SK-N-SH (cell line): ENCODE measurements at regions not wholly inside any gene's neighbourhood (a gene's known extent, or its start where the extent isn't known, plus 50 kb on each side); places are given as distances from the start of the nearest gene placed in this dataset.

ENCODE experiments used
- CTCF ChIA-PET: fragments of 300-600, 350-600 bp; formaldehyde crosslinking; extraction: SDS; loops from one replicate; lab custom pipeline; 2021; lab: Yijun Ruan, JAX
- POLR2A ChIA-PET: fragments of 350-600 bp; sonication (Branson Sonifier 250); formaldehyde crosslinking; extraction: SDS; loops from one replicate; lab custom pipeline; 2020; ENCODE audit warnings: antibody characterized with exemption, inconsistent platforms; lab: Yijun Ruan, JAX
- DNase-seq: peaks from one replicate; pipeline ENCODE4 v3.0.0; 2012
- H2AFZ ChIP-seq: fragments of 200-600 bp; sonication (generic); 2 replicates; pipeline ENCODE4 v1.8.1; 2016; ENCODE audit warnings: antibody characterized with exemption, mild to moderate bottlenecking, low read depth
- H3F3A ChIP-seq: fragments of 200-600 bp; sonication (generic); replicated peaks from 2 replicates; pipeline ENCODE3; 2016; ENCODE audit warnings: antibody characterized with exemption, mild to moderate bottlenecking; ENCODE audit not compliant: insufficient read depth
- H3K27ac ChIP-seq, 2 experiments: fragments of 200-500 bp in 1 of 2; fragments of 200-600 bp in 1 of 2; sonication (Bioruptor generic) in 1 of 2; sonication (generic), shearing (Covaris generic) in 1 of 2; 2 replicates each; pipeline versions ENCODE4 v1.5.1 to v1.6.1; 2014 to 2016; ENCODE audit warnings: low read depth in 2 of 2, inconsistent platforms in 1 of 2, low read length in 1 of 2, mild to moderate bottlenecking in 1 of 2, mixed read lengths in 1 of 2
- H3K27me3 ChIP-seq: fragments of 200-600 bp; sonication (generic), shearing (Covaris generic); 2 replicates; pipeline ENCODE4 v1.6.1; 2016; ENCODE audit warnings: mixed run types; ENCODE audit not compliant: insufficient read depth
- H3K36me3 ChIP-seq, 2 experiments: fragments of 200-500 bp in 1 of 2; fragments of 200-600 bp in 1 of 2; sonication (Bioruptor generic) in 1 of 2; sonication (generic) in 1 of 2; replicated peaks in 1 of 2; 2 replicates each; pipeline versions ENCODE3 to v1.5.1; 2014 to 2016; ENCODE audit warnings: low read length in 1 of 2, mild to moderate bottlenecking in 1 of 2; ENCODE audit not compliant: insufficient read depth in 2 of 2, control insufficient read depth in 1 of 2
- H3K4me1 ChIP-seq, 2 experiments: fragments of 200-500 bp in 1 of 2; fragments of 200-600 bp in 1 of 2; sonication (Bioruptor generic) in 1 of 2; sonication (generic), shearing (Covaris generic) in 1 of 2; 2 replicates each; pipeline versions ENCODE4 v1.5.1 to v1.6.1; 2014 to 2016; ENCODE audit warnings: low read depth in 1 of 2, low read length in 1 of 2, mixed run types in 1 of 2; ENCODE audit not compliant: insufficient read depth in 2 of 2, control insufficient read depth in 1 of 2
- H3K4me2 ChIP-seq: fragments of 200-600 bp; sonication (generic), shearing (Covaris generic); 2 replicates; pipeline ENCODE4 v1.6.1; 2017; ENCODE audit warnings: mixed run types
- H3K4me3 ChIP-seq, 2 experiments: fragments of 200-500 bp in 1 of 2; fragments of 200-600 bp in 1 of 2; sonication (Bioruptor generic) in 1 of 2; sonication (generic), shearing (Covaris generic) in 1 of 2; 2 replicates each; pipeline versions ENCODE4 v1.5.1 to v1.8.1; 2014 to 2016; ENCODE audit warnings: low read depth in 2 of 2, inconsistent platforms in 1 of 2, low read length in 1 of 2, mild to moderate bottlenecking in 1 of 2, mixed read lengths in 1 of 2, moderate library complexity in 1 of 2
- H3K79me2 ChIP-seq: fragments of 200-600 bp; sonication (generic); 2 replicates; pipeline ENCODE4 v1.8.1; 2017; ENCODE audit warnings: mild to moderate bottlenecking; ENCODE audit not compliant: insufficient read depth
- H3K9ac ChIP-seq: fragments of 200-600 bp; sonication (generic); 2 replicates; pipeline ENCODE4 v1.6.1; 2017; ENCODE audit warnings: mixed run types
- H3K9me2 ChIP-seq: fragments of 200-600 bp; sonication (generic); 2 replicates; pipeline ENCODE4 v1.6.1; 2017; ENCODE audit warnings: mixed run types
- H3K9me3 ChIP-seq: fragments of 200-600 bp; sonication (generic); 2 replicates; pipeline ENCODE4 v1.6.1; 2017; ENCODE audit warnings: mixed run types, mild to moderate bottlenecking, moderate library complexity
- H4K20me1 ChIP-seq: fragments of 200-600 bp; sonication (generic); 2 replicates; pipeline ENCODE4 v1.6.1; 2017; ENCODE audit warnings: mild to moderate bottlenecking, mixed run types; ENCODE audit not compliant: insufficient read depth
- ELF1 ChIP-seq: IDR thresholded peaks from 2 replicates; pipeline ENCODE4 v1.4.0; 2012
- FOXM1 ChIP-seq: IDR thresholded peaks from 2 replicates; pipeline ENCODE4 v1.4.0; 2012; ENCODE audit warnings: low read depth, mild to moderate bottlenecking
- GATA2 ChIP-seq: sonication (generic); formaldehyde crosslinking; IDR thresholded peaks from 2 replicates; pipeline ENCODE4 v1.5.0; 2020; ENCODE audit warnings: mild to moderate bottlenecking, missing genetic modification reagents
- MAX ChIP-seq: IDR thresholded peaks from 2 replicates; pipeline ENCODE4 v1.4.0; 2012; ENCODE audit warnings: low read depth
- NFIC ChIP-seq: IDR thresholded peaks from 2 replicates; pipeline ENCODE4 v1.4.0; 2012; ENCODE audit warnings: borderline replicate concordance
- RCOR1 ChIP-seq: fragments of 150-350 bp; IDR thresholded peaks from 2 replicates; pipeline ENCODE4 v1.6.1; 2017; ENCODE audit warnings: antibody characterized with exemption, low read length
- REST ChIP-seq: IDR thresholded peaks from 2 replicates; pipeline ENCODE4 v1.6.1; 2012; ENCODE audit warnings: mild to moderate bottlenecking, low read depth, low read length, moderate library complexity
- RFX5 ChIP-seq: IDR thresholded peaks from 2 replicates; pipeline ENCODE4 v1.6.1; 2012; ENCODE audit warnings: mild to moderate bottlenecking, improper control_type of control experiment, low read length
- TAF1 ChIP-seq: IDR thresholded peaks from 2 replicates; pipeline ENCODE4 v1.6.1; 2012; ENCODE audit warnings: low read depth, mild to moderate bottlenecking, low read length, moderate library complexity, borderline replicate concordance
- USF1 ChIP-seq: IDR thresholded peaks from 2 replicates; pipeline ENCODE4 v1.4.0; 2012; ENCODE audit warnings: low read depth, borderline replicate concordance
- WGBS: methylation state at CpG from one replicate; pipeline ENCODE4 v1.1.6; 2017; ENCODE audit warnings: low lambda C conversion rate; 5-methylcytosine and 5-hydroxymethylcytosine counted together

GRCh38 chr14:62604524-62604923 lies 440.7 kb downstream of the KCNH5 start:
- H3K4me1 ChIP-seq: no peaks in the 10 kb centered on the region; a peak in 1 of 4 replicates
- ChIA-PET CTCF (no interaction called here), POLR2A (no interaction called here)
- no peak overlapping the region for H3K4me3 ChIP-seq
- no peak overlapping the region for H3K27ac ChIP-seq
- H3F3A ChIP-seq: no peaks in the 10 kb centered on the region
- H2AFZ ChIP-seq: no peak overlapping the region
- DNase-seq: no peak
- H3K79me2 ChIP-seq: no peaks in the 10 kb centered on the region
- no peaks in the 10 kb centered on the region for H3K36me3 ChIP-seq
- no peaks in the 10 kb centered on the region for H3K27me3 ChIP-seq
- H3K9me2 ChIP-seq: no peaks in the 10 kb centered on the region; the same call in 1 of the 2 replicates
- 3% methylated on average over 2 of the region's 2 CpGs for WGBS
- H3K4me2 ChIP-seq: no peak overlapping the region
- no peak overlapping the region for H3K9ac ChIP-seq
- H4K20me1 ChIP-seq: no peaks in the 10 kb centered on the region
- TF ChIP-seq REST: no peak
- H3K9me3 ChIP-seq: no peaks in the 10 kb centered on the region; the same call in 1 of the 2 replicates

GRCh38 chr14:62614122-62614521 lies 431.1 kb downstream of the KCNH5 start:
- no peak overlapping the region for H3K27ac ChIP-seq
- no peak overlapping the region for H2AFZ ChIP-seq
- no peaks in the 10 kb centered on the region for H3K36me3 ChIP-seq
- no peak for DNase-seq
- H4K20me1 ChIP-seq: no peaks in the 10 kb centered on the region
- H3K9me3 ChIP-seq: no peaks in the 10 kb centered on the region
- H3K9me2 ChIP-seq: no peaks in the 10 kb centered on the region; the same call in 1 of the 2 replicates
- POLR2A ChIA-PET: no interaction called here
- CTCF ChIA-PET: no interaction called here
- no peaks in the 10 kb centered on the region for H3K79me2 ChIP-seq
- H3K27me3 ChIP-seq: no peaks in the 10 kb centered on the region
- H3F3A ChIP-seq: no peaks in the 10 kb centered on the region
- no peaks in the 10 kb centered on the region; a peak in 1 of 4 replicates for H3K4me1 ChIP-seq
- H3K9ac ChIP-seq: no peak overlapping the region
- TF ChIP-seq MAX: no peak
- no peak overlapping the region for H3K4me2 ChIP-seq
- no peak overlapping the region for H3K4me3 ChIP-seq
- 20% methylated on average over 3 of the region's 3 CpGs for WGBS

GRCh38 chr14:62616668-62617067 lies 428.6 kb downstream of the KCNH5 start:
- ChIA-PET POLR2A (no interaction called here), CTCF (no interaction called here)
- Histone ChIP-seq H3F3A (no peaks in the 10 kb centered on the region), H3K9me3 (no peaks in the 10 kb centered on the region), H3K27me3 (no peaks in the 10 kb centered on the region), H3K79me2 (no peaks in the 10 kb centered on the region), H3K36me3 (no peaks in the 10 kb centered on the region), H3K9ac (no peak overlapping the region), H3K4me3 (no peak overlapping the region), H3K4me2 (no peak overlapping the region), H3K4me1 (no peaks in the 10 kb centered on the region; a peak in 1 of 4 replicates), H4K20me1 (no peaks in the 10 kb centered on the region), H3K27ac (no peak overlapping the region), H2AFZ (no peak overlapping the region), H3K9me2 (no peaks in the 10 kb centered on the region)
- DNase-seq: no peak
- TF ChIP-seq TAF1 (no peak), MAX (no peak), NFIC (no peak), ELF1 (no peak), FOXM1 (no peak), RCOR1 (no peak), GATA2 (CRISPR knock-in tag) (no peak), RFX5 (no peak), USF1 (no peak)
- WGBS: 11% methylated on average over 4 of the region's 4 CpGs
